ENCODE measurements at regions not wholly inside any gene's neighbourhood (a gene's known extent, or its start where the extent isn't known, plus 50 kb on each side); places are given as distances from the start of the nearest gene placed in this dataset.

DNA sequence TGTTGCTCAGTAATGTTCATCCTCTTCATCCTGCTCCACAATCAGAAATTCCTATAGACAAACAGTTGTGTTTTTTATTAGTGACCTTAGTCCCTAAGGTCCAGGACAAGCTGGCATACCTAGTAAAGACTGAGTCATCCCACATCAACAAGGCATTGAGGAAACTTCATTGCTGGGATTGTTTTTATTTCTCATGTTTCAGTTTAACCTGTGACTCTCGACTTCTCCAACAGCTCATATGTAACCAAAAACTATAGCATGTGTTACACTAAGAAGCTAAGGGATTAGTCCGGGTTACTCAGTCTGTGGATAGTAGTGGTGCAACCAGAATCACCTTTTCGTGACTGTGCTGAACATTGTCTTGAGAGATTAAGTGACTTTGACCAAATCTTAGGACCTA, 292.1 kb downstream of the RDH14 start:
- TF ChIP-seq, protein P1, sequence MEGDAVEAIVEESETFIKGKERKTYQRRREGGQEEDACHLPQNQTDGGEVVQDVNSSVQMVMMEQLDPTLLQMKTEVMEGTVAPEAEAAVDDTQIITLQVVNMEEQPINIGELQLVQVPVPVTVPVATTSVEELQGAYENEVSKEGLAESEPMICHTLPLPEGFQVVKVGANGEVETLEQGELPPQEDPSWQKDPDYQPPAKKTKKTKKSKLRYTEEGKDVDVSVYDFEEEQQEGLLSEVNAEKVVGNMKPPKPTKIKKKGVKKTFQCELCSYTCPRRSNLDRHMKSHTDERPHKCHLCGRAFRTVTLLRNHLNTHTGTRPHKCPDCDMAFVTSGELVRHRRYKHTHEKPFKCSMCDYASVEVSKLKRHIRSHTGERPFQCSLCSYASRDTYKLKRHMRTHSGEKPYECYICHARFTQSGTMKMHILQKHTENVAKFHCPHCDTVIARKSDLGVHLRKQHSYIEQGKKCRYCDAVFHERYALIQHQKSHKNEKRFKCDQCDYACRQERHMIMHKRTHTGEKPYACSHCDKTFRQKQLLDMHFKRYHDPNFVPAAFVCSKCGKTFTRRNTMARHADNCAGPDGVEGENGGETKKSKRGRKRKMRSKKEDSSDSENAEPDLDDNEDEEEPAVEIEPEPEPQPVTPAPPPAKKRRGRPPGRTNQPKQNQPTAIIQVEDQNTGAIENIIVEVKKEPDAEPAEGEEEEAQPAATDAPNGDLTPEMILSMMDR (conservative IDR thresholded peaks at IDR 0.05; ENCODE audit: low read depth, low read length) = no peak
- no peak for TF ChIP-seq POLR2A (IDR thresholded peaks at IDR 0.05; ENCODE audit: low read depth, low read length)
- TF ChIP-seq, protein P2, sequence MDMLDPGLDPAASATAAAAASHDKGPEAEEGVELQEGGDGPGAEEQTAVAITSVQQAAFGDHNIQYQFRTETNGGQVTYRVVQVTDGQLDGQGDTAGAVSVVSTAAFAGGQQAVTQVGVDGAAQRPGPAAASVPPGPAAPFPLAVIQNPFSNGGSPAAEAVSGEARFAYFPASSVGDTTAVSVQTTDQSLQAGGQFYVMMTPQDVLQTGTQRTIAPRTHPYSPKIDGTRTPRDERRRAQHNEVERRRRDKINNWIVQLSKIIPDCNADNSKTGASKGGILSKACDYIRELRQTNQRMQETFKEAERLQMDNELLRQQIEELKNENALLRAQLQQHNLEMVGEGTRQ (IDR thresholded peaks at IDR 0.05; ENCODE audit: low read depth, low read length) = no peak

Data from IMR-90 (cell line).